Endothelial cell of umbilical vein (primary cell): ENCODE measurements at regions not wholly inside any gene's neighbourhood (a gene's known extent, or its start where the extent isn't known, plus 50 kb on each side); places are given as distances from the start of the nearest gene placed in this dataset.

Source experiments
- FOS ChIP-seq: IDR thresholded peaks from 2 replicates; pipeline ENCODE4 v1.6.1; 2011; ENCODE audit warnings: mild to moderate bottlenecking, low read length, moderate library complexity, borderline replicate concordance; ENCODE audit not compliant: insufficient read depth
- GATA2 ChIP-seq: IDR thresholded peaks from 2 replicates; pipeline ENCODE4 v1.7.0; 2011; ENCODE audit warnings: low read depth, mild to moderate bottlenecking, moderate library complexity, mixed read lengths, low read length; ENCODE audit not compliant: insufficient read length, insufficient read depth
- POLR2A ChIP-seq: IDR thresholded peaks from 2 replicates; pipeline ENCODE4 v1.6.1; 2012; ENCODE audit warnings: low read depth, mild to moderate bottlenecking, control low read depth, low read length
- TF ChIP-seq, protein P1 (sequence below), 2 donors: IDR thresholded peaks; 1 replicate in 1 of 2; 2 replicates in 1 of 2; pipeline ENCODE4 v1.5.1; 2011; ENCODE audit warnings: low read length in 2 of 2, mild to moderate bottlenecking in 2 of 2, moderate library complexity in 2 of 2, control low read depth in 1 of 2, inconsistent platforms in 1 of 2, low read depth in 1 of 2; ENCODE audit not compliant: insufficient read depth in 1 of 2; ENCODE audit errors: extremely low read depth in 1 of 2

DNA sequence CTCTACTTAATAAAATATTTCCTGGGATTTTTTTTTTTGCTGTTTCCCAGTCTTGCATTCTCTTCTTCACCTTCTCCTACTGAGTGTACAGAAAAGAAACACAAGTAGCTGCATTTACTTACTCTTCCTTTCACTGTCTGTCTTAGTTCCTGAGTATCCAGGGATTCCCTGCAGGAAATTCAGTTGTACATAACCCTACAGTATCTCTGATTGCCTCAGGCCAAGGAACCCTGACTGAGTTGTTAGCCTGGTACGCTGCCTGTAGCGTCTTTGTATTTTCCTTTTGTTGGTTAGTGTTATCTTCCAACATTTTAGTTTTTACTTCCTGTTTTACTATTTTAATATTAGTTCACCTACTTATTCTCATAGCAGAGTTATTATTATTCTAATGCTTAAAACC, 142.5 kb upstream of the ROBO1 start:
- TF ChIP-seq, protein P1, sequence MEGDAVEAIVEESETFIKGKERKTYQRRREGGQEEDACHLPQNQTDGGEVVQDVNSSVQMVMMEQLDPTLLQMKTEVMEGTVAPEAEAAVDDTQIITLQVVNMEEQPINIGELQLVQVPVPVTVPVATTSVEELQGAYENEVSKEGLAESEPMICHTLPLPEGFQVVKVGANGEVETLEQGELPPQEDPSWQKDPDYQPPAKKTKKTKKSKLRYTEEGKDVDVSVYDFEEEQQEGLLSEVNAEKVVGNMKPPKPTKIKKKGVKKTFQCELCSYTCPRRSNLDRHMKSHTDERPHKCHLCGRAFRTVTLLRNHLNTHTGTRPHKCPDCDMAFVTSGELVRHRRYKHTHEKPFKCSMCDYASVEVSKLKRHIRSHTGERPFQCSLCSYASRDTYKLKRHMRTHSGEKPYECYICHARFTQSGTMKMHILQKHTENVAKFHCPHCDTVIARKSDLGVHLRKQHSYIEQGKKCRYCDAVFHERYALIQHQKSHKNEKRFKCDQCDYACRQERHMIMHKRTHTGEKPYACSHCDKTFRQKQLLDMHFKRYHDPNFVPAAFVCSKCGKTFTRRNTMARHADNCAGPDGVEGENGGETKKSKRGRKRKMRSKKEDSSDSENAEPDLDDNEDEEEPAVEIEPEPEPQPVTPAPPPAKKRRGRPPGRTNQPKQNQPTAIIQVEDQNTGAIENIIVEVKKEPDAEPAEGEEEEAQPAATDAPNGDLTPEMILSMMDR (IDR thresholded peaks at IDR 0.05; ENCODE audit: extremely low read depth in 1 of 2, insufficient read depth in 1 of 2, low read depth in 1 of 2, low read length in 2 of 2), result no peak
- TF ChIP-seq POLR2A (no peak), GATA2 (no peak), FOS (no peak)
